OCI-LY1 (cell line): ENCODE measurements at regions not wholly inside any gene's neighbourhood (a gene's known extent, or its start where the extent isn't known, plus 50 kb on each side); places are given as distances from the start of the nearest gene placed in this dataset.

Experiments used
- CTCF ChIP-seq: fragments of 200-600 bp; sonication (generic), shearing (Covaris generic); IDR thresholded peaks from 2 replicates; pipeline ENCODE4 v1.5.1; 2017; ENCODE audit warnings: mild to moderate bottlenecking, antibody characterized with exemption, low read length, moderate library complexity, mixed read lengths
- EZH2 ChIP-seq: fragments of 200-600 bp; sonication (generic), shearing (Covaris generic); IDR thresholded peaks from 2 replicates; pipeline ENCODE4 v1.8.0; 2017; ENCODE audit warnings: borderline replicate concordance, mixed run types, mild to moderate bottlenecking, antibody characterized with exemption, low read length, moderate library complexity, mixed read lengths

GRCh38 chr10:124287071-124287685 is 131.5 kb downstream of the OAT start:
- no peak for TF ChIP-seq CTCF
- no peak for TF ChIP-seq EZH2
